Islet of Langerhans (tissue), 1 donor: ENCODE measurements at regions not wholly inside any gene's neighbourhood (a gene's known extent, or its start where the extent isn't known, plus 50 kb on each side); places are given as distances from the start of the nearest gene placed in this dataset.
"Not testable (repeated sequence)": the region's sequence is repeated elsewhere in the genome, so short reads cannot be mapped to it uniquely, and the experiment has no call there.

ENCODE experiments used
- FAIRE-seq: peaks from one replicate; lab custom pipeline; 2011; peaks lifted over from hg19 to GRCh38; lab: Jason Lieb, UNC

GRCh38 chr20:40893610-40894236, 134.9 kb upstream of the TOP1 start:
- no peak for FAIRE-seq

- FAIRE-seq: no peak
Observed at GRCh38 chr20:40894237-40894630, 134.4 kb upstream of the TOP1 start.

GRCh38 chr20:40895182-40895581, 133.4 kb upstream of the TOP1 start:
- no peak for FAIRE-seq

GRCh38 chr20:40896814-40897700, 131.6 kb upstream of the TOP1 start:
- FAIRE-seq: no peak

- no peak for FAIRE-seq
Observed at GRCh38 chr20:40899344-40899743, 129.3 kb upstream of the TOP1 start.

GRCh38 chr20:40900666-40901215, 127.9 kb upstream of the TOP1 start:
- FAIRE-seq: no peak

- no peak for FAIRE-seq
Observed at GRCh38 chr20:40902661-40903060, 126.0 kb upstream of the TOP1 start.

- FAIRE-seq: no peak
Observed at GRCh38 chr20:40908309-40908708, 120.3 kb upstream of the TOP1 start.

GRCh38 chr20:40909489-40909888, 119.1 kb upstream of the TOP1 start:
- FAIRE-seq: not testable (repeated sequence)

- FAIRE-seq: not testable (repeated sequence)
Observed at GRCh38 chr20:40910436-40910835, 118.2 kb upstream of the TOP1 start.

GRCh38 chr20:40911152-40911551, 117.5 kb upstream of the TOP1 start:
- FAIRE-seq: not testable (repeated sequence)

GRCh38 chr20:40913224-40914185, 115.1 kb upstream of the TOP1 start:
- no peak for FAIRE-seq

- no peak for FAIRE-seq
Observed at GRCh38 chr20:40915756-40916155, 112.9 kb upstream of the TOP1 start.

- FAIRE-seq: no peak
Observed at GRCh38 chr20:40916276-40916675, 112.3 kb upstream of the TOP1 start.

- FAIRE-seq: no peak
Observed at GRCh38 chr20:40920291-40920690, 108.3 kb upstream of the TOP1 start.

- no peak for FAIRE-seq
Observed at GRCh38 chr20:40922865-40923264, 105.8 kb upstream of the TOP1 start.

- FAIRE-seq: no peak
Observed at GRCh38 chr20:40925829-40926510, 102.7 kb upstream of the TOP1 start.

- FAIRE-seq: no peak
Observed at GRCh38 chr20:40926928-40927327, 101.7 kb upstream of the TOP1 start.

- FAIRE-seq: no peak
Observed at GRCh38 chr20:40930561-40930960, 98.1 kb upstream of the TOP1 start.

- no peak for FAIRE-seq
Observed at GRCh38 chr20:40931410-40932044, 97.1 kb upstream of the TOP1 start.

- no peak for FAIRE-seq
Observed at GRCh38 chr20:40932436-40932835, 96.2 kb upstream of the TOP1 start.
